Activated CD4-positive, alpha-beta T cell treated with anti-CD3 and anti-CD28 coated beads, Interleukin-2, amount 50 U/mL, for 1 hour (primary cell): ENCODE measurements at regions not wholly inside any gene's neighbourhood (a gene's known extent, or its start where the extent isn't known, plus 50 kb on each side); places are given as distances from the start of the nearest gene placed in this dataset.

ENCODE experiments used
- DNase-seq: peaks from one replicate; pipeline ENCODE4 v3.0.0-alpha.2; 2020

- DNase-seq, result no peak
Measured at GRCh38 chr1:243910607-243911006, 60.6 kb upstream of the AKT3 start.

DNA sequence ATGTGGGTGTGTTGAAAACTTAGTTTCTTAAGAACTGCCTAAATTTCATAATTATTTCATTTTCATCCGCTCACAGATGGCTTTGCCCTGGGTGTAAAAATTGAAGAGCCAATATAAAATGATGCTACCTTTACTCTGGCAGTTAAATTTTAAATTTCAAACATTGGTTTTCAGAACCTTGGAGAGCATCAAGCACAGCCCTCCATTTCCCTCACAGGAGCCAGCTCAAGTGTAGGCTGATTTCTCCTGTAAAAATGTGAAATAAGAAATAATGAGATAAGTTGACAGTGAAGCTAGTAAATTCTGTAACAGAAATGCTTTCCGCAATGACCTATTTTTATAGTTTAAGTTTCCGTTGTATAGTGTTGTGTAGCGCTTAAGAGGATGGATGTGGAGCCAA is 53.9 kb upstream of the AKT3 start:
- no peak for DNase-seq

DNA sequence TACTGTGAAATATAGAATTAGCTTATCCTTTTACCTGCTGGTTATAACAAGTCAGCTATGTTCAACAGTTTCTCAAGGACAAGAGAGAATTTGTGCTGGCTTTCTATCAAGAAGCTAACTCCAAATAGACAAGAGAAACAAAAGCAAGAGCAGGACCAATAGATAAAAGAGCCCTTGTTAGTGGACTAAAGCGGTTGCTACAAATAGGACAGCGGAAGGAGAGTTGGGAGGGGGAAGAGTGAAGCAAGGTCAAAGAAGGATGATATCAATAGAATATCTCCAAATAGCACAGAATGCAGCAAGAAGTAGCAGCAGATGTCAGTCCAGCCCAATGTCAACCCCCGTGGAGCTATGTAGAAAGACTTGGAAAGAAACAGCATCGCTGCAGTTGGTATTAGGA is 53.0 kb upstream of the AKT3 start:
- DNase-seq, result no peak

DNA sequence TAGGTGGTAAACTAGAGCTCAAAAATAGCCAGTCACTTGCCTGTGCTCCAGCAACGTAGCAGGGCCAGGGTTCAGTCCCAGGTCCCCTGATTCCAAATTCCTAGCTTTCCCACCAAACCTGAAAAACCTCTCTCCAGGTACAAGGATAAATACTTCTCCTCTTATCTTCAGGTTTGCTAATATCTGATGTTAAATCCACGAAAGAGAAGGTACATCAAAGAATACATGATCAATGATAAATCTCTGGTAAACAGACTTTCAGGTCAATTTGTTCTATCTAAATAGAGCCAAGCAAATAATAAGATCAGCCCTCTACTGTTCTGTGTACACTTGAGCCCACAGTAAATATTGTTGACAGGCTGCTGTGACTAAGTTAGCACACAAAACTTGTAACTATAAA is 52.1 kb upstream of the AKT3 start:
- DNase-seq, result no peak
